Uterus (tissue), 2 donors: ENCODE measurements at regions not wholly inside any gene's neighbourhood (a gene's known extent, or its start where the extent isn't known, plus 50 kb on each side); places are given as distances from the start of the nearest gene placed in this dataset.

Experiments used
- CTCF ChIP-seq, 4 experiments: fragments of 200-600 bp in 2 of 4; fragments of 450-650 bp in 2 of 4; sonication (generic) in 2 of 4; IDR thresholded peaks; one replicate each; pipeline ENCODE4 v1.5.1; 2016 to 2019; ENCODE audit warnings: antibody characterized with exemption in 4 of 4, mild to moderate bottlenecking in 2 of 4, moderate library complexity in 1 of 4
- POLR2A ChIP-seq, 2 donors: fragments of 450-650 bp; IDR thresholded peaks; one replicate each; pipeline ENCODE4 v1.6.1; 2016; ENCODE audit warnings: antibody characterized with exemption in 2 of 2, mild to moderate bottlenecking in 1 of 2, moderate library complexity in 1 of 2

- TF ChIP-seq CTCF (IDR thresholded peaks at IDR 0.05) (no peak), POLR2A (IDR thresholded peaks at IDR 0.05) (no peak)
Measured at GRCh38 chr6:26288155-26288554, 76.8 kb upstream of the BTN3A2 start.
